ENCODE measurements at regions not wholly inside any gene's neighbourhood (a gene's known extent, or its start where the extent isn't known, plus 50 kb on each side); places are given as distances from the start of the nearest gene placed in this dataset.
"Not testable (repeated sequence)": the region's sequence is repeated elsewhere in the genome, so short reads cannot be mapped to it uniquely, and the experiment has no call there.

DNA sequence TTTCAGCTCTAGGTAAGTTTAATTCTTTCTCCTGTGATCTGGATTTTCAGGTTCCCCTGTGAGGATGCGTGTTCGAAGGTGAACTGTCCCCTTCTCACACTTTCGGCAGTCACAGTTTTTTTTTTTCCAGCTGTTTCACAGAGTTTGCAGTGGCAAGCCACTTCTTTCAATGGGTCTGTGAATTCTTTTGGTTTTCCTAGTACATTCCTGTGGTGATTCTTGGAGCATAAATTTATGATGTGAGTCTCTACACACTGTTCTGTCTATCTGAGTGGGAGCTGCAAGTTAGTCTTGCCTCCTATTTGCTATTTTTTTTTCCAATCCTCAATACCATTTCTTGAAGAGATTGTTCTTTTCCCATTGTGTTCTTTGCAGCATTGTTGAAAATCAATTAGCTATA lies 595.5 kb downstream of the RAPGEF2 start:
- Histone ChIP-seq H2AFZ (ENCODE audit: low read length) (no peak overlapping the region), H3K27ac (ENCODE audit: low read depth, low read length) (no peak overlapping the region), H3K4me1 (ENCODE audit: insufficient read depth, low read length) (no peaks in the 10 kb centered on the region), H3K9me3 (ENCODE audit: low read depth, low read length) (no peaks in the 10 kb centered on the region), H3K4me3 (ENCODE audit: insufficient read depth, low read length) (no peak overlapping the region), H3K4me2 (ENCODE audit: insufficient read depth, low read length) (no peak overlapping the region), H3K79me2 (ENCODE audit: insufficient read depth, low read length) (no peaks in the 10 kb centered on the region), H3K36me3 (ENCODE audit: insufficient read depth, low read length) (no peaks in the 10 kb centered on the region), H4K20me1 (ENCODE audit: insufficient read depth, low read length) (no peaks in the 10 kb centered on the region), H3K27me3 (ENCODE audit: insufficient read depth, low read length) (no peaks in the 10 kb centered on the region)
- TF ChIP-seq, protein P1, sequence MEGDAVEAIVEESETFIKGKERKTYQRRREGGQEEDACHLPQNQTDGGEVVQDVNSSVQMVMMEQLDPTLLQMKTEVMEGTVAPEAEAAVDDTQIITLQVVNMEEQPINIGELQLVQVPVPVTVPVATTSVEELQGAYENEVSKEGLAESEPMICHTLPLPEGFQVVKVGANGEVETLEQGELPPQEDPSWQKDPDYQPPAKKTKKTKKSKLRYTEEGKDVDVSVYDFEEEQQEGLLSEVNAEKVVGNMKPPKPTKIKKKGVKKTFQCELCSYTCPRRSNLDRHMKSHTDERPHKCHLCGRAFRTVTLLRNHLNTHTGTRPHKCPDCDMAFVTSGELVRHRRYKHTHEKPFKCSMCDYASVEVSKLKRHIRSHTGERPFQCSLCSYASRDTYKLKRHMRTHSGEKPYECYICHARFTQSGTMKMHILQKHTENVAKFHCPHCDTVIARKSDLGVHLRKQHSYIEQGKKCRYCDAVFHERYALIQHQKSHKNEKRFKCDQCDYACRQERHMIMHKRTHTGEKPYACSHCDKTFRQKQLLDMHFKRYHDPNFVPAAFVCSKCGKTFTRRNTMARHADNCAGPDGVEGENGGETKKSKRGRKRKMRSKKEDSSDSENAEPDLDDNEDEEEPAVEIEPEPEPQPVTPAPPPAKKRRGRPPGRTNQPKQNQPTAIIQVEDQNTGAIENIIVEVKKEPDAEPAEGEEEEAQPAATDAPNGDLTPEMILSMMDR (IDR thresholded peaks at IDR 0.05; ENCODE audit: extremely low read depth, low read depth, low read length): no peak
- DNase-seq (ENCODE audit: insufficient read length, low spot score, missing footprints): no peak

DNA sequence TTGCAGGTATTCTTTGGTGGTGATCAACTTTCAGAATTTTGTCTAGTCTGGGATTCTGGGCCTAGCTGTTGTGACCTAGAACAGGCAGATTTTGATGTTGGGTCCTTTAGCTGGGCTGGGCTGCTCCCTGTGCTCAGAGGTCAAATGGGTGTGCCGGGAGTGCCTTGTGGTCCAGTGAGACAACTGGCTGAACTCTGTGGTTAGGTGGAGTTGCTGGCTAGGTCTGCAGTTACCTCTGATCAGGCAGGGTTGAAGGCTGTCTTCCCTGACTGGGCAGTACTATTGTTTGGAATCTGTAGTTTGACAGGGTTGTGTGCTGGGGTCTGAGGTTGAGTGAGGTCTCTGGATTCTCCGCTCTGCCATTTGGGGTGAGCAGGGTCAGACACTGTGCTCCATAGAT lies 599.3 kb downstream of the RAPGEF2 start:
- no peak overlapping the region for H2AFZ ChIP-seq (ENCODE audit: low read length)
- no peaks in the 10 kb centered on the region for H3K36me3 ChIP-seq (ENCODE audit: insufficient read depth, low read length)
- no peak for DNase-seq (ENCODE audit: insufficient read length, low spot score, missing footprints)
- H3K4me1 ChIP-seq (ENCODE audit: insufficient read depth, low read length): no peaks in the 10 kb centered on the region
- TF ChIP-seq, protein P1 (IDR thresholded peaks at IDR 0.05; ENCODE audit: extremely low read depth, low read depth, low read length): no peak
- H4K20me1 ChIP-seq (ENCODE audit: insufficient read depth, low read length): no peaks in the 10 kb centered on the region
- H3K4me2 ChIP-seq (ENCODE audit: insufficient read depth, low read length): no peak overlapping the region
- no peak overlapping the region for H3K4me3 ChIP-seq (ENCODE audit: insufficient read depth, low read length)
- H3K9me3 ChIP-seq (ENCODE audit: low read depth, low read length): no peaks in the 10 kb centered on the region
- no peak overlapping the region for H3K27ac ChIP-seq (ENCODE audit: low read depth, low read length)
- H3K27me3 ChIP-seq (ENCODE audit: insufficient read depth, low read length): no peaks in the 10 kb centered on the region
- no peaks in the 10 kb centered on the region for H3K79me2 ChIP-seq (ENCODE audit: insufficient read depth, low read length)

DNA sequence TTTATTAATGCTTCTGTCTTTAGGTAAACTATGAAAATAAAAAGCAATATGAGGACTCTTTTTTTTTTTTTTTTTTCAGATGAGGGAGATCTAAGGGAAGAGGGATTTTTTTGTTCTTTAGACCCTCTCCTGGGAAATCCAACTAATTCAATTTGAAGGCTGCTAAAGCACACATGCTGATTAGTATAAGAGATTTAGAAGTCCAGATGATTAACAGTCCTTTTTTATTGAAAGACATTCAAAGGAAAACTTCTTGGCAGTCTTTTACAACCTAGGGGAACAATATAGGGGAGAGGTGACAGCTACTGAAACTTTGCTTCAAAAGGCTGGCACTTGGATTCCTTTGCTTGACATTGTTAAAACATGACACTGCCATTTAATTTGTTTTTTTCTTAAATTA lies 602.5 kb downstream of the RAPGEF2 start:
- no peak overlapping the region for H2AFZ ChIP-seq (ENCODE audit: low read length)
- no peak overlapping the region for H3K27ac ChIP-seq (ENCODE audit: low read depth, low read length)
- TF ChIP-seq, protein P1 (IDR thresholded peaks at IDR 0.05; ENCODE audit: extremely low read depth, low read depth, low read length): no peak
- no peak overlapping the region for H3K4me3 ChIP-seq (ENCODE audit: insufficient read depth, low read length)
- H3K79me2 ChIP-seq (ENCODE audit: insufficient read depth, low read length): no peaks in the 10 kb centered on the region
- DNase-seq (ENCODE audit: insufficient read length, low spot score, missing footprints): no peak
- H3K27me3 ChIP-seq (ENCODE audit: insufficient read depth, low read length): no peaks in the 10 kb centered on the region
- H3K36me3 ChIP-seq (ENCODE audit: insufficient read depth, low read length): no peaks in the 10 kb centered on the region
- no peak overlapping the region for H3K4me2 ChIP-seq (ENCODE audit: insufficient read depth, low read length)
- no peaks in the 10 kb centered on the region for H4K20me1 ChIP-seq (ENCODE audit: insufficient read depth, low read length)
- H3K4me1 ChIP-seq (ENCODE audit: insufficient read depth, low read length): no peaks in the 10 kb centered on the region
- no peaks in the 10 kb centered on the region for H3K9me3 ChIP-seq (ENCODE audit: low read depth, low read length)

DNA sequence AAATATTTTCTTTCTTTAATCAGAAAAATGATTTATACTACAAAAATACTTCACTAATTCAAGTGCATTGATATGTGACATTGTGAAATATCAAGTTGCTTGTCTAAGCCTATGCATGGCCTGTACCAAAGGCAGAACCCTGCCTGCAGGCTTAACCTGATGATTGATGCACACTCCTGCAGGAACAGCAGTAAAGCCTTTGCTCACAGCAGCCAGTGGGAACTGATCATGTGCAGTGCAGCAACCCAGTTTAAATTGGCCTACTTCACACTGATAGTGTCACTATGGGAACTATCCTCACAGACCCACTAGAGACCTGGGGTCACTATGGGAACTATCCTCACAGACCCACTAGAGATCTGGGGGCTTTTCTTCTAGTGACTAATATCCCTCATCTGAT lies 603.8 kb downstream of the RAPGEF2 start:
- H3K4me2 ChIP-seq (ENCODE audit: insufficient read depth, low read length): no peak overlapping the region
- no peak overlapping the region for H2AFZ ChIP-seq (ENCODE audit: low read length)
- H3K27me3 ChIP-seq (ENCODE audit: insufficient read depth, low read length): no peaks in the 10 kb centered on the region
- H3K27ac ChIP-seq (ENCODE audit: low read depth, low read length): no peak overlapping the region
- TF ChIP-seq, protein P1 (IDR thresholded peaks at IDR 0.05; ENCODE audit: extremely low read depth, low read depth, low read length): no peak
- H4K20me1 ChIP-seq (ENCODE audit: insufficient read depth, low read length): no peaks in the 10 kb centered on the region
- H3K9me3 ChIP-seq (ENCODE audit: low read depth, low read length): no peaks in the 10 kb centered on the region
- H3K36me3 ChIP-seq (ENCODE audit: insufficient read depth, low read length): no peaks in the 10 kb centered on the region
- H3K4me1 ChIP-seq (ENCODE audit: insufficient read depth, low read length): no peaks in the 10 kb centered on the region
- no peak for DNase-seq (ENCODE audit: insufficient read length, low spot score, missing footprints)
- H3K79me2 ChIP-seq (ENCODE audit: insufficient read depth, low read length): no peaks in the 10 kb centered on the region
- no peak overlapping the region for H3K4me3 ChIP-seq (ENCODE audit: insufficient read depth, low read length)

DNA sequence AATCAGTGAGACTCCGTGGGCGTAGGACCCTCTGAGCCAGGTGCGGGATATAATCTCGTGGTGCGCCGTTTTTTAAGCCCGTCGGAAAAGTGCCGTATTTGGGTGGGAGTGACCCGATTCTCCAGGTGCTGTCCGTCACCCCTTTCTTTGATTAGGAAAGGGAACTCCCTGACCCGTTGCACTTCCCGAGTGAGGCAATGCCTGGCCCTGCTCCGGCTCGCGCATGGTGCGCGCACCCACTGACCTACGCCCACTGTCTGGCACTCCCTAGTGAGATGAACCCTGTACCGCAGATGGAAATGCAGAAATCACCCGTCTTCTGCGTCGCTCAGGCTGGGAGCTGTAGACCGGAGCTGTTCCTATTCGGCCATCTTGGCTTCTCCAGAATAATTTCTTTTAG lies 612.3 kb downstream of the RAPGEF2 start:
- not testable (repeated sequence) for H4K20me1 ChIP-seq (ENCODE audit: insufficient read depth, low read length); H3K4me2 ChIP-seq (ENCODE audit: insufficient read depth, low read length); H3K4me3 ChIP-seq (ENCODE audit: insufficient read depth, low read length); H3K9me3 ChIP-seq (ENCODE audit: low read depth, low read length); H3K4me1 ChIP-seq (ENCODE audit: insufficient read depth, low read length); H3K27ac ChIP-seq (ENCODE audit: low read depth, low read length); H2AFZ ChIP-seq (ENCODE audit: low read length); H3K36me3 ChIP-seq (ENCODE audit: insufficient read depth, low read length); H3K79me2 ChIP-seq (ENCODE audit: insufficient read depth, low read length); H3K27me3 ChIP-seq (ENCODE audit: insufficient read depth, low read length); DNase-seq (ENCODE audit: insufficient read length, low spot score, missing footprints)
